ENCODE measurements at regions not wholly inside any gene's neighbourhood (a gene's known extent, or its start where the extent isn't known, plus 50 kb on each side); places are given as distances from the start of the nearest gene placed in this dataset.
A peak's percentile ranks its signal among the peaks of the same experiment; 100 is the strongest.

- DNase-seq (ENCODE audit: low spot score): no peak
These were observed 135.0 kb upstream of the STC2 start for GRCh38 chr5:173463207-173463606.

GRCh38 chr5:173458828-173459609 is 130.8 kb upstream of the STC2 start:
- no peak for DNase-seq (ENCODE audit: low spot score)

- DNase-seq (ENCODE audit: low spot score): no peak
These were observed 129.3 kb upstream of the STC2 start for GRCh38 chr5:173457482-173457881.

- DNase-seq (ENCODE audit: low spot score): no peak
These were observed 128.5 kb upstream of the STC2 start for GRCh38 chr5:173456751-173457171.

- no peak for DNase-seq (ENCODE audit: low spot score)
These were observed 128.0 kb upstream of the STC2 start for GRCh38 chr5:173456181-173456580.

- DNase-seq (ENCODE audit: low spot score): no peak
These were observed 127.4 kb upstream of the STC2 start for GRCh38 chr5:173455599-173455957.

GRCh38 chr5:173454736-173455598 is 126.8 kb upstream of the STC2 start:
- no peak for DNase-seq (ENCODE audit: low spot score)

GRCh38 chr5:173454361-173454735 is 126.1 kb upstream of the STC2 start:
- no peak for DNase-seq (ENCODE audit: low spot score)

GRCh38 chr5:173453167-173453566 is 125.0 kb upstream of the STC2 start:
- DNase-seq (ENCODE audit: low spot score): no peak

- DNase-seq (ENCODE audit: low spot score): no peak
These were observed 124.1 kb upstream of the STC2 start for GRCh38 chr5:173452119-173452905.

- no peak for DNase-seq (ENCODE audit: low spot score)
These were observed 123.4 kb upstream of the STC2 start for GRCh38 chr5:173451651-173452050.

GRCh38 chr5:173451031-173451430 is 122.8 kb upstream of the STC2 start:
- peak; percentile 51 for DNase-seq (ENCODE audit: low spot score)

- DNase-seq (ENCODE audit: low spot score): no peak
These were observed 122.0 kb upstream of the STC2 start for GRCh38 chr5:173450188-173450587.

GRCh38 chr5:173448856-173449255 is 120.6 kb upstream of the STC2 start:
- DNase-seq (ENCODE audit: low spot score): no peak

- DNase-seq (ENCODE audit: low spot score): no peak
These were observed 115.8 kb upstream of the STC2 start for GRCh38 chr5:173443971-173444370.

- DNase-seq (ENCODE audit: low spot score): no peak
These were observed 112.9 kb upstream of the STC2 start for GRCh38 chr5:173441053-173441628.

GRCh38 chr5:173438951-173439350 is 110.7 kb upstream of the STC2 start:
- no peak for DNase-seq (ENCODE audit: low spot score)

- DNase-seq (ENCODE audit: low spot score): no peak
These were observed 107.2 kb upstream of the STC2 start for GRCh38 chr5:173435447-173435846.

- no peak for DNase-seq (ENCODE audit: low spot score)
These were observed 106.1 kb upstream of the STC2 start for GRCh38 chr5:173434270-173434669.

- no peak for DNase-seq (ENCODE audit: low spot score)
These were observed 102.2 kb upstream of the STC2 start for GRCh38 chr5:173430394-173430793.

GRCh38 chr5:173429489-173430150 is 101.4 kb upstream of the STC2 start:
- DNase-seq (ENCODE audit: low spot score): no peak

All from D341Med (cell line).